IMR-90 (cell line): ENCODE measurements at regions not wholly inside any gene's neighbourhood (a gene's known extent, or its start where the extent isn't known, plus 50 kb on each side); places are given as distances from the start of the nearest gene placed in this dataset.

Experiments
- ATAC-seq: fragments of 200-7000 bp; cut with Tn5 transposase; 2 replicates; pipeline ENCODE4 v1.9.1; 2020; ENCODE audit warnings: low read depth, mild to moderate bottlenecking, moderate library complexity
- BruUV-seq: library from RNA; stranded (reverse); fragments of 400-500 nt; replicated peaks from 2 replicates; lab custom pipeline; 2021; lab: Mats Ljungman, UMichigan
- CTCF ChIA-PET: fragments of 300-600 bp; formaldehyde crosslinking; extraction: SDS; loops from one replicate; lab custom pipeline; 2021; ENCODE audit warnings: antibody characterized with exemption; lab: Yijun Ruan, JAX
- POLR2A ChIA-PET: fragments of 300-600 bp; sonication (Branson Sonifier 250); formaldehyde crosslinking; loops from one replicate; lab custom pipeline; 2022; ENCODE audit warnings: antibody characterized with exemption; ENCODE audit not compliant: unreplicated experiment; lab: Charles Lee
- DNase-seq: peaks from one replicate; pipeline ENCODE4 v3.0.0; 2013
- H2AFZ ChIP-seq: replicated peaks from 2 replicates; pipeline ENCODE3; 2013; ENCODE audit warnings: low read length, mild to moderate bottlenecking; ENCODE audit not compliant: poor library complexity
- H2AK5ac ChIP-seq: 2 replicates; pipeline ENCODE4 v1.6.1; 2013; ENCODE audit warnings: low read depth, low read length, inconsistent platforms
- H2AK9ac ChIP-seq: replicated peaks from 2 replicates; pipeline ENCODE3; 2013; ENCODE audit warnings: mild to moderate bottlenecking, low read depth, low read length, moderate library complexity; ENCODE audit not compliant: poor library complexity
- H2BK120ac ChIP-seq: 2 replicates; pipeline ENCODE4 v1.6.1; 2013; ENCODE audit warnings: low read depth, low read length, inconsistent platforms
- H2BK15ac ChIP-seq: 3 replicates; pipeline ENCODE4 v1.6.1; 2013; ENCODE audit warnings: low read depth, low read length, inconsistent platforms
- H2BK20ac ChIP-seq: 2 replicates; pipeline ENCODE4 v1.6.1; 2013; ENCODE audit warnings: low read depth, mild to moderate bottlenecking, inconsistent platforms, low read length, moderate library complexity
- H2BK5ac ChIP-seq: 2 replicates; pipeline ENCODE4 v1.6.1; 2013; ENCODE audit warnings: mild to moderate bottlenecking, low read depth, low read length, inconsistent platforms; ENCODE audit not compliant: poor library complexity, severe bottlenecking
- H3K14ac ChIP-seq: replicated peaks from 2 replicates; pipeline ENCODE4 v1.6.1; 2013; ENCODE audit warnings: low read depth, low read length, inconsistent platforms
- H3K18ac ChIP-seq: 2 replicates; pipeline ENCODE4 v1.6.1; 2013; ENCODE audit warnings: low read depth, low read length, control low read depth
- H3K23ac ChIP-seq: 2 replicates; pipeline ENCODE4 v1.6.1; 2013; ENCODE audit warnings: low read depth, low read length, inconsistent platforms
- H3K27ac ChIP-seq: 2 replicates; pipeline ENCODE4 v1.5.1; 2013; ENCODE audit warnings: mild to moderate bottlenecking, control low read depth, low read length; ENCODE audit not compliant: insufficient read depth
- H3K27me3 ChIP-seq: 2 replicates; pipeline ENCODE4 v1.6.1; 2013; ENCODE audit warnings: low read length; ENCODE audit not compliant: control insufficient read depth, insufficient read depth
- H3K36me3 ChIP-seq: 2 replicates; pipeline ENCODE4 v1.6.1; 2013; ENCODE audit warnings: low read length, mixed read lengths; ENCODE audit not compliant: control insufficient read depth, insufficient read depth
- H3K4ac ChIP-seq: 2 replicates; pipeline ENCODE4 v1.6.1; 2013; ENCODE audit warnings: low read depth, low read length, inconsistent platforms
- H3K4me1 ChIP-seq: 2 replicates; pipeline ENCODE4 v1.6.1; 2013; ENCODE audit warnings: low read length, mixed read lengths; ENCODE audit not compliant: control insufficient read depth, insufficient read depth
- H3K4me2 ChIP-seq: 2 replicates; pipeline ENCODE4 v1.6.1; 2013; ENCODE audit warnings: low read depth, mild to moderate bottlenecking, control low read depth, low read length, moderate library complexity
- H3K4me3 ChIP-seq: 2 replicates; pipeline ENCODE4 v1.5.1; 2013; ENCODE audit warnings: low read depth, mild to moderate bottlenecking, control low read depth, low read length, moderate library complexity; ENCODE audit not compliant: insufficient read depth
- H3K56ac ChIP-seq: 2 replicates; pipeline ENCODE4 v1.6.1; 2013; ENCODE audit warnings: low read length, inconsistent platforms; ENCODE audit not compliant: insufficient read depth; ENCODE audit errors: extremely low read depth
- H3K79me1 ChIP-seq, 2 experiments: 2 replicates each; pipeline ENCODE4 v1.6.1; 2013; ENCODE audit warnings: low read length in 2 of 2, inconsistent platforms in 1 of 2, low read depth in 1 of 2
- H3K9ac ChIP-seq: 2 replicates; pipeline ENCODE4 v1.6.1; 2013; ENCODE audit warnings: low read depth, low read length, control low read depth
- H3K9me1 ChIP-seq: 2 replicates; pipeline ENCODE4 v1.6.1; 2013; ENCODE audit warnings: low read length, inconsistent platforms; ENCODE audit not compliant: insufficient read depth
- H3K9me3 ChIP-seq: 2 replicates; pipeline ENCODE4 v1.6.1; 2013; ENCODE audit warnings: low read length; ENCODE audit not compliant: control insufficient read depth, insufficient read depth
- H4K20me1 ChIP-seq: 2 replicates; pipeline ENCODE4 v1.6.1; 2013; ENCODE audit warnings: low read length, inconsistent platforms; ENCODE audit not compliant: insufficient read depth
- H4K5ac ChIP-seq: 2 replicates; pipeline ENCODE4 v1.6.1; 2013; ENCODE audit warnings: mild to moderate bottlenecking, low read depth, low read length, control low read depth
- H4K8ac ChIP-seq, 2 experiments: 2 replicates each; pipeline ENCODE4 v1.6.1; 2013; ENCODE audit warnings: low read depth in 2 of 2, low read length in 2 of 2, control low read depth in 1 of 2, inconsistent platforms in 1 of 2
- H4K91ac ChIP-seq: 2 replicates; pipeline ENCODE4 v1.6.1; 2013; ENCODE audit warnings: low read depth, low read length, inconsistent platforms; ENCODE audit not compliant: insufficient read depth
- BHLHE40 ChIP-seq: fragments of 150-350 bp; IDR thresholded peaks from 2 replicates; pipeline ENCODE4 v1.6.1; 2016; ENCODE audit warnings: mild to moderate bottlenecking, low read depth, low read length
- CEBPB ChIP-seq: IDR thresholded peaks from 2 replicates; pipeline ENCODE4 v1.6.1; 2012; ENCODE audit warnings: low read depth, low read length, improper control_type of control experiment
- ELK1 ChIP-seq: fragments of 150-350 bp; IDR thresholded peaks from 2 replicates; pipeline ENCODE4 v1.6.1; 2016; ENCODE audit warnings: low read depth, mild to moderate bottlenecking, low read length, moderate library complexity, borderline replicate concordance
- FOS ChIP-seq: fragments of 150-350 bp; IDR thresholded peaks from 2 replicates; pipeline ENCODE4 v1.6.1; 2016; ENCODE audit warnings: low read depth, low read length
- MAFK ChIP-seq: IDR thresholded peaks from 2 replicates; pipeline ENCODE4 v1.6.1; 2012; ENCODE audit warnings: low read depth, low read length, improper control_type of control experiment
- MXI1 ChIP-seq: IDR thresholded peaks from 2 replicates; pipeline ENCODE4 v1.6.1; 2012; ENCODE audit warnings: low read depth, mild to moderate bottlenecking, low read length, moderate library complexity, borderline replicate concordance
- RAD21 ChIP-seq: IDR thresholded peaks from 2 replicates; pipeline ENCODE4 v1.6.1; 2012; ENCODE audit warnings: low read length, improper control_type of control experiment
- RCOR1 ChIP-seq: IDR thresholded peaks from 2 replicates; pipeline ENCODE4 v1.6.1; 2012; ENCODE audit warnings: mild to moderate bottlenecking, low read length, improper control_type of control experiment; ENCODE audit not compliant: insufficient replicate concordance
- RFX5 ChIP-seq: IDR thresholded peaks from 2 replicates; pipeline ENCODE4 v1.8.0; 2012; ENCODE audit warnings: low read depth, mild to moderate bottlenecking, low read length, moderate library complexity
- USF2 ChIP-seq: fragments of 150-350 bp; IDR thresholded peaks from 2 replicates; pipeline ENCODE4 v1.6.1; 2017; ENCODE audit warnings: mild to moderate bottlenecking, antibody characterized with exemption, low read length, low read depth
- WGBS, 2 experiments: methylation state at CpG; one replicate each; pipeline versions ENCODE4 v1.1.5 to v1.1.7; 2013; ENCODE audit warnings: missing lambda C conversion rate in 2 of 2; ENCODE audit not compliant: insufficient read length in 1 of 2; ENCODE audit errors: extremely low coverage in 2 of 2; 5-methylcytosine and 5-hydroxymethylcytosine counted together
- dilution Hi-C: fragments of 300-500 bp; cut with HindIII; formaldehyde crosslinking; loops from one replicate; pipeline ENCODE4 v1.14.3; 2018; ENCODE audit warnings: low sequenced_read_pairs; ENCODE audit not compliant: unreplicated experiment
- in situ Hi-C: fragments of 300-500 bp; cut with MboI; formaldehyde crosslinking; loops from 3 replicates; pipeline ENCODE4 v1.14.3; 2019; ENCODE audit warnings: low sequenced_read_pairs, inconsistent platforms, mixed read lengths
- intact Hi-C: fragments of 100-400 bp; cut with micrococcal nuclease; formaldehyde crosslinking; loops from 2 replicates; pipeline ENCODE4 v1.10.0; 2022

GRCh38 chr4:157992948-157993839 lies 179.6 kb downstream of the GASK1B start (continued):
- TF ChIP-seq FOS = no peak
- TF ChIP-seq RAD21 = no peak

GRCh38 chr4:157992038-157992705 lies 180.7 kb downstream of the GASK1B start:
- H3K9ac ChIP-seq = no peak overlapping the region
- in situ Hi-C loops = loop anchor here (5.0 to 25.0 kb wide), 3 partner anchors 175 to 1505 kb away; no protein-coding TSS in a partner anchor
- TF ChIP-seq MXI1 (no peak), MAFK (no peak), FOS (no peak), CEBPB (no peak), RCOR1 (no peak), BHLHE40 (no peak), RAD21 (peak; percentile 90), ELK1 (no peak), RFX5 (no peak), USF2 (no peak)

More at GRCh38 chr4:157992038-157992705, 180.7 kb downstream of the GASK1B start:
- Histone ChIP-seq H3K18ac (peak overlapping the region; percentile 70), H2AFZ (no peak overlapping the region), H3K79me1 (no peaks in the 10 kb centered on the region), H3K9me3 (no peaks in the 10 kb centered on the region), H3K9me1 (no peaks in the 10 kb centered on the region), H3K4ac (no peak overlapping the region), H4K91ac (no peak overlapping the region), H3K27me3 (no peaks in the 10 kb centered on the region; the same call in 1 of the 2 replicates), H3K4me2 (peak overlapping the region; percentile 50; the same call in 1 of the 2 replicates), H3K36me3 (no peaks in the 10 kb centered on the region), H2AK9ac (no peak overlapping the region), H3K4me3 (no peak overlapping the region), H2BK120ac (no peak overlapping the region), H4K5ac (peak overlapping the region; percentile 83; the same call in 1 of the 2 replicates), H3K23ac (no peak overlapping the region), H3K14ac (no peak overlapping the region), H2BK5ac (no peak overlapping the region), H3K4me1 (peaks cover 6% of the 10 kb centered on the region), H3K56ac (no peak overlapping the region), H2BK15ac (no peak overlapping the region), H4K8ac (no peak overlapping the region), H3K27ac (no peak overlapping the region), H4K20me1 (no peaks in the 10 kb centered on the region), H2BK20ac (peak overlapping the region; percentile 16; the same call in 1 of the 2 replicates), H2AK5ac (no peak overlapping the region)
- CTCF ChIA-PET = no interaction called here
- DNase-seq (peak; percentile 77), ATAC-seq (peak; percentile 81)
- dilution Hi-C loops (no loop called here), intact Hi-C loops (loop anchor here (1.0 to 5.0 kb wide), 4 partner anchors 129 to 635 kb away; no protein-coding TSS in a partner anchor)
- POLR2A ChIA-PET = no interaction called here
- BruUV-seq = no TSS peak
- 14% methylated on average over 1 of the region's 6 CpGs; no CpG with 5 or more reads in 1 of the 2 experiments for WGBS, 2 experiments
